ENCODE measurements at regions not wholly inside any gene's neighbourhood (a gene's known extent, or its start where the extent isn't known, plus 50 kb on each side); places are given as distances from the start of the nearest gene placed in this dataset.

DNA sequence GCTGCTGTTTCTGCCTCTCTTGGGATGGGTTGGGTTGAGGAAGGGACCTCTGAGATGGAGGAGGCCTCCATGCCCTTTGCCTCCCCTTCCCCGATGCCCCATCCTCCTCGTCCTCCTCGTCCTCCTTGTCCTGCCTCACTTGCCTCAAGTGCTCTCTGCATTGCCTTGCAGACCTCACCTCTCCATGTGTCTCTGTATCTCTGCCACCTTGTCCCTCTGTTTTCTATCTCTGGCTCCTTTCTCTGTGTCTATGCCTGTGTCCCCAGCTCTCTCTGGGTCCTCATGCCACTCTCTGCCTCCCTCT lies 87.5 kb downstream of the MCFD2 start:
- Histone ChIP-seq H3K9ac (ENCODE audit: low read depth in 1 of 2, low read length in 2 of 2) (no peak overlapping the region), H3K27me3 (ENCODE audit: control insufficient read depth in 4 of 4, insufficient read depth in 4 of 4, low read length in 3 of 4) (no peaks in the 10 kb centered on the region), H3K4me1 (ENCODE audit: control insufficient read depth in 4 of 4, insufficient read depth in 4 of 4, low read length in 3 of 4) (no peaks in the 10 kb centered on the region), H3K9me3 (ENCODE audit: control insufficient read depth in 4 of 4, low read length in 3 of 4) (peaks cover 0 to 2% (median 0%) of the 10 kb centered on the region in 4 donors), H3K4me3 (ENCODE audit: low read depth in 1 of 3, low read length in 3 of 3) (no peak overlapping the region), H3K36me3 (ENCODE audit: control insufficient read depth in 4 of 4, insufficient read depth in 3 of 4, low read depth in 1 of 4, low read length in 3 of 4) (no peaks in the 10 kb centered on the region), H3K27ac (ENCODE audit: low read depth in 1 of 2, low read length in 2 of 2) (no peak overlapping the region)
- no peak for DNase-seq (ENCODE audit: low spot score)
- 89% methylated on average over 3 of the region's 3 CpGs for WGBS
- TF ChIP-seq JUND (IDR thresholded peaks at IDR 0.05): no peak
- TF ChIP-seq, protein P1, sequence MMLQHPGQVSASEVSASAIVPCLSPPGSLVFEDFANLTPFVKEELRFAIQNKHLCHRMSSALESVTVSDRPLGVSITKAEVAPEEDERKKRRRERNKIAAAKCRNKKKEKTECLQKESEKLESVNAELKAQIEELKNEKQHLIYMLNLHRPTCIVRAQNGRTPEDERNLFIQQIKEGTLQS (IDR thresholded peaks at IDR 0.05): no peak

DNA sequence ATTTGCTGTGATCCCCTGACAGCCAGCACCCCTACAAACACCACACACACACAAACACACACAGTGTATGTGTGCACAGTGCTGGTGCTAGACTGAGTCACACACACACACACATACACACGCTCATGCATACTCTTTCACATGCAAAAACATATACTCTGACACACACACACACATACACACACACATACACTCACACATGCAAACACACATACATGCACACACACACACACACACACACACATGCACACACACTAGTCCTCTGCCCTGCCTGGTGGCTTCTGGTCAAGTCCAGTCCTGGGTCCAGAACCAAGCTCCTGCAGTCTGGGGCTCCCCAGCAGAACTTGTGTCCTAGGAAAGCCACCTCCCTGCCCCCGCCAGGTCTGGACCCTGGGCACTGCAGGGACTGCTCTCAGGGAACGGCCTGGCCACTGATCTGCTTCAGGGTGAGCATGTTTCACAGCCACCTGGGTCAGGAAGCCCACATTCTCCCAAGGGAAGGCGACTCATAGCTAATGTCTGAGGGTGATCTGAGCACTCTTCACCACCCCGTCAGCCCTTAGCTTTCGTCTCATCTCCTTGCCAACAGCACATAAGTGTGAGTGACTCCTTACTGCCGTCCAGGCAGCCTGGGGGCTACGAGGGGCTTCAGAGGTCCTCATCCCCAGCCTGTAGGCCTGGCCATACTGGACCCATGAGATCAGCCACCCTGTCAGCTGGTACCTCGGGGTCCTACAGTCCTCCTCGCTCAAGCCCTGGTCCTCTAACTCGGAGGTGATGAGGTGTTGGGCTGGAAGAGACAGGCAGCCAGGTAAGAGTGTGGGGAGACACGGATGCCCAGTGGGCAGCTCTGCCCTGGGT lies 88.1 kb downstream of the MCFD2 start:
- TF ChIP-seq FOXA1 (IDR thresholded peaks at IDR 0.05): no peak
- no peak for TF ChIP-seq GABPA (IDR thresholded peaks at IDR 0.05 in 1 of 2, conservative IDR thresholded peaks at IDR 0.05 in 1 of 2)
- no peak for TF ChIP-seq RAD21 (IDR thresholded peaks at IDR 0.05)
- TF ChIP-seq YY1 (IDR thresholded peaks at IDR 0.05): no peak
- TF ChIP-seq TAF1 (conservative IDR thresholded peaks at IDR 0.05): no peak
- TF ChIP-seq, protein P2, sequence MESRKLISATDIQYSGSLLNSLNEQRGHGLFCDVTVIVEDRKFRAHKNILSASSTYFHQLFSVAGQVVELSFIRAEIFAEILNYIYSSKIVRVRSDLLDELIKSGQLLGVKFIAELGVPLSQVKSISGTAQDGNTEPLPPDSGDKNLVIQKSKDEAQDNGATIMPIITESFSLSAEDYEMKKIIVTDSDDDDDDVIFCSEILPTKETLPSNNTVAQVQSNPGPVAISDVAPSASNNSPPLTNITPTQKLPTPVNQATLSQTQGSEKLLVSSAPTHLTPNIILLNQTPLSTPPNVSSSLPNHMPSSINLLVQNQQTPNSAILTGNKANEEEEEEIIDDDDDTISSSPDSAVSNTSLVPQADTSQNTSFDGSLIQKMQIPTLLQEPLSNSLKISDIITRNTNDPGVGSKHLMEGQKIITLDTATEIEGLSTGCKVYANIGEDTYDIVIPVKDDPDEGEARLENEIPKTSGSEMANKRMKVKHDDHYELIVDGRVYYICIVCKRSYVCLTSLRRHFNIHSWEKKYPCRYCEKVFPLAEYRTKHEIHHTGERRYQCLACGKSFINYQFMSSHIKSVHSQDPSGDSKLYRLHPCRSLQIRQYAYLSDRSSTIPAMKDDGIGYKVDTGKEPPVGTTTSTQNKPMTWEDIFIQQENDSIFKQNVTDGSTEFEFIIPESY (IDR thresholded peaks at IDR 0.05): no peak
- TF ChIP-seq, protein P3, sequence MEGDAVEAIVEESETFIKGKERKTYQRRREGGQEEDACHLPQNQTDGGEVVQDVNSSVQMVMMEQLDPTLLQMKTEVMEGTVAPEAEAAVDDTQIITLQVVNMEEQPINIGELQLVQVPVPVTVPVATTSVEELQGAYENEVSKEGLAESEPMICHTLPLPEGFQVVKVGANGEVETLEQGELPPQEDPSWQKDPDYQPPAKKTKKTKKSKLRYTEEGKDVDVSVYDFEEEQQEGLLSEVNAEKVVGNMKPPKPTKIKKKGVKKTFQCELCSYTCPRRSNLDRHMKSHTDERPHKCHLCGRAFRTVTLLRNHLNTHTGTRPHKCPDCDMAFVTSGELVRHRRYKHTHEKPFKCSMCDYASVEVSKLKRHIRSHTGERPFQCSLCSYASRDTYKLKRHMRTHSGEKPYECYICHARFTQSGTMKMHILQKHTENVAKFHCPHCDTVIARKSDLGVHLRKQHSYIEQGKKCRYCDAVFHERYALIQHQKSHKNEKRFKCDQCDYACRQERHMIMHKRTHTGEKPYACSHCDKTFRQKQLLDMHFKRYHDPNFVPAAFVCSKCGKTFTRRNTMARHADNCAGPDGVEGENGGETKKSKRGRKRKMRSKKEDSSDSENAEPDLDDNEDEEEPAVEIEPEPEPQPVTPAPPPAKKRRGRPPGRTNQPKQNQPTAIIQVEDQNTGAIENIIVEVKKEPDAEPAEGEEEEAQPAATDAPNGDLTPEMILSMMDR (IDR thresholded peaks at IDR 0.05; ENCODE audit: low read depth, low read length, missing input control): no peak
- no peak for TF ChIP-seq FOXA2 (IDR thresholded peaks at IDR 0.05)
- TF ChIP-seq, protein P4, sequence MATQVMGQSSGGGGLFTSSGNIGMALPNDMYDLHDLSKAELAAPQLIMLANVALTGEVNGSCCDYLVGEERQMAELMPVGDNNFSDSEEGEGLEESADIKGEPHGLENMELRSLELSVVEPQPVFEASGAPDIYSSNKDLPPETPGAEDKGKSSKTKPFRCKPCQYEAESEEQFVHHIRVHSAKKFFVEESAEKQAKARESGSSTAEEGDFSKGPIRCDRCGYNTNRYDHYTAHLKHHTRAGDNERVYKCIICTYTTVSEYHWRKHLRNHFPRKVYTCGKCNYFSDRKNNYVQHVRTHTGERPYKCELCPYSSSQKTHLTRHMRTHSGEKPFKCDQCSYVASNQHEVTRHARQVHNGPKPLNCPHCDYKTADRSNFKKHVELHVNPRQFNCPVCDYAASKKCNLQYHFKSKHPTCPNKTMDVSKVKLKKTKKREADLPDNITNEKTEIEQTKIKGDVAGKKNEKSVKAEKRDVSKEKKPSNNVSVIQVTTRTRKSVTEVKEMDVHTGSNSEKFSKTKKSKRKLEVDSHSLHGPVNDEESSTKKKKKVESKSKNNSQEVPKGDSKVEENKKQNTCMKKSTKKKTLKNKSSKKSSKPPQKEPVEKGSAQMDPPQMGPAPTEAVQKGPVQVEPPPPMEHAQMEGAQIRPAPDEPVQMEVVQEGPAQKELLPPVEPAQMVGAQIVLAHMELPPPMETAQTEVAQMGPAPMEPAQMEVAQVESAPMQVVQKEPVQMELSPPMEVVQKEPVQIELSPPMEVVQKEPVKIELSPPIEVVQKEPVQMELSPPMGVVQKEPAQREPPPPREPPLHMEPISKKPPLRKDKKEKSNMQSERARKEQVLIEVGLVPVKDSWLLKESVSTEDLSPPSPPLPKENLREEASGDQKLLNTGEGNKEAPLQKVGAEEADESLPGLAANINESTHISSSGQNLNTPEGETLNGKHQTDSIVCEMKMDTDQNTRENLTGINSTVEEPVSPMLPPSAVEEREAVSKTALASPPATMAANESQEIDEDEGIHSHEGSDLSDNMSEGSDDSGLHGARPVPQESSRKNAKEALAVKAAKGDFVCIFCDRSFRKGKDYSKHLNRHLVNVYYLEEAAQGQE (IDR thresholded peaks at IDR 0.05): no peak
- no peak for TF ChIP-seq RXRA (IDR thresholded peaks at IDR 0.05)
- TF ChIP-seq HNF4G (IDR thresholded peaks at IDR 0.05): no peak
- TF ChIP-seq SP1 (IDR thresholded peaks at IDR 0.05): no peak
- TF ChIP-seq, protein P5, sequence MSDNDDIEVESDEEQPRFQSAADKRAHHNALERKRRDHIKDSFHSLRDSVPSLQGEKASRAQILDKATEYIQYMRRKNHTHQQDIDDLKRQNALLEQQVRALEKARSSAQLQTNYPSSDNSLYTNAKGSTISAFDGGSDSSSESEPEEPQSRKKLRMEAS (IDR thresholded peaks at IDR 0.05): no peak
- TF ChIP-seq HNF4A (conservative IDR thresholded peaks at IDR 0.05): no peak
- TF ChIP-seq, protein P1 (IDR thresholded peaks at IDR 0.05): no peak
- TF ChIP-seq EGR1 (IDR thresholded peaks at IDR 0.05; ENCODE audit: low read depth in 2 of 2): no peak
- TF ChIP-seq NR2F2 (IDR thresholded peaks at IDR 0.05): no peak
- TF ChIP-seq JUND (IDR thresholded peaks at IDR 0.05): no peak
- H3K4me3 ChIP-seq (ENCODE audit: low read depth in 1 of 3, low read length in 3 of 3): no peak overlapping the region
- H3K4me1 ChIP-seq (ENCODE audit: control insufficient read depth in 4 of 4, insufficient read depth in 4 of 4, low read length in 3 of 4): no peaks in the 10 kb centered on the region
- no peaks in the 10 kb centered on the region for H3K27me3 ChIP-seq (ENCODE audit: control insufficient read depth in 4 of 4, insufficient read depth in 4 of 4, low read length in 3 of 4)
- peaks cover 0 to 2% (median 0%) of the 10 kb centered on the region in 4 donors for H3K9me3 ChIP-seq (ENCODE audit: control insufficient read depth in 4 of 4, low read length in 3 of 4)
- WGBS: 92% methylated on average over 12 of the region's 12 CpGs
- no peak for DNase-seq (ENCODE audit: low spot score)
- no peaks in the 10 kb centered on the region for H3K36me3 ChIP-seq (ENCODE audit: control insufficient read depth in 4 of 4, insufficient read depth in 3 of 4, low read depth in 1 of 4, low read length in 3 of 4)
- H3K27ac ChIP-seq (ENCODE audit: low read depth in 1 of 2, low read length in 2 of 2): no peak overlapping the region
- no peak overlapping the region for H3K9ac ChIP-seq (ENCODE audit: low read depth in 1 of 2, low read length in 2 of 2)
